ENCODE measurements at regions not wholly inside any gene's neighbourhood (a gene's known extent, or its start where the extent isn't known, plus 50 kb on each side); places are given as distances from the start of the nearest gene placed in this dataset.

DNA sequence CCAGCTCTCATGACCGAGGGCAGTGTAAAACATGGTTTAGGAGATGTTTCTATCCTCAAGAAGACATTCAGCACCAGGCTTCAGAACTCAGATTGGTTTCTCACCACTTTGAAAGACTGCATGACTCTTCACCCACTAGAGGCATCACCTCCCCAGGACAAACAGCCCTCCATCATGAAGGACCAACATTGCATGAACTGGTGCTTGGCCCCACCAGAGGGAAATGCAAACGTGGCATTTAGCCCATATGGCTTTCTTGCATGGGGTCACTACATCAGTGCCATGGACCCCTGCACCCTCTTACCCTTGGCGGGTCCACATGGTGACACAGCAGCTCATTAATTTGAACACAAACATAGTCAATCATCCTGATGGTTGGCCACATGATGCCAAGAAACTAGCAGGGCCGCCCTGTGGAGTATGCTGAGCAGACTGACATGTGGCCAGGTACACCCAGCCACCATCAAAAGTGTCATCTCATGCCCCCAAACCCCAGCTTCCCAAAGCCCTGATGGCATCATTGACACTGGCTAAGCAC is 129.5 kb upstream of the FSTL4 start:
- Histone ChIP-seq H3K27me3 (no peaks in the 10 kb centered on the region), H3K36me3 (no peaks in the 10 kb centered on the region), H3K4me1 (peaks cover 0 to 7% (median 5%) of the 10 kb centered on the region in 4 donors), H3K27ac (no peak overlapping the region), H3K9me3 (no peaks in the 10 kb centered on the region), H3K4me3 (no peak overlapping the region)
- DNase-seq (no peak), ATAC-seq (ENCODE audit: low FRiP score in 2 of 2) (no peak)
- WGBS, 2 donors: 70 to 82% methylated on average over 3 to 4 of the region's 4 CpGs
- TF ChIP-seq POLR2A (IDR thresholded peaks at IDR 0.05) (no peak), POLR2AphosphoS5 (IDR thresholded peaks at IDR 0.05) (no peak), EP300 (IDR thresholded peaks at IDR 0.05) (no peak), CTCF (IDR thresholded peaks at IDR 0.05) (no peak)

- Histone ChIP-seq H3K27ac (no peak overlapping the region), H3K9me3 (no peaks in the 10 kb centered on the region), H3K27me3 (no peaks in the 10 kb centered on the region), H3K4me3 (no peak overlapping the region), H3K36me3 (no peaks in the 10 kb centered on the region), H3K4me1 (peaks cover 0 to 7% (median 2%) of the 10 kb centered on the region in 4 donors)
- no peak for TF ChIP-seq CTCF (IDR thresholded peaks at IDR 0.05)
- TF ChIP-seq POLR2A (IDR thresholded peaks at IDR 0.05): no peak
- TF ChIP-seq POLR2AphosphoS5 (IDR thresholded peaks at IDR 0.05): no peak
- TF ChIP-seq EP300 (IDR thresholded peaks at IDR 0.05): no peak
- DNase-seq: no peak
- no peak for ATAC-seq (ENCODE audit: low FRiP score in 2 of 2)
- WGBS, 2 donors: 95 to 97% methylated on average over 4 of the region's 4 CpGs
These were observed 129.1 kb upstream of the FSTL4 start for GRCh38 chr5:133741396-133741795.

GRCh38 chr5:133739181-133739780 is 126.9 kb upstream of the FSTL4 start:
- Histone ChIP-seq H3K27me3 (no peaks in the 10 kb centered on the region), H3K27ac (no peak overlapping the region), H3K9me3 (no peaks in the 10 kb centered on the region), H3K4me1 (peaks cover 0 to 3% (median 0%) of the 10 kb centered on the region in 4 donors), H3K4me3 (no peak overlapping the region), H3K36me3 (no peaks in the 10 kb centered on the region)
- DNase-seq: no peak
- whole genome bisulfite sequencing, 2 donors: 95% methylated on average over 10 of the region's 10 CpGs
- TF ChIP-seq POLR2AphosphoS5 (IDR thresholded peaks at IDR 0.05) (no peak), POLR2A (IDR thresholded peaks at IDR 0.05) (no peak), EP300 (IDR thresholded peaks at IDR 0.05) (no peak), CTCF (IDR thresholded peaks at IDR 0.05) (no peak)
- ATAC-seq (ENCODE audit: low FRiP score in 2 of 2): no peak

- H3K27ac ChIP-seq: no peak overlapping the region
- no peaks in the 10 kb centered on the region for H3K27me3 ChIP-seq
- H3K4me1 ChIP-seq: no peaks in the 10 kb centered on the region
- H3K9me3 ChIP-seq: no peaks in the 10 kb centered on the region
- no peak overlapping the region for H3K4me3 ChIP-seq
- no peaks in the 10 kb centered on the region for H3K36me3 ChIP-seq
- DNase-seq (no peak), ATAC-seq (ENCODE audit: low FRiP score in 2 of 2) (no peak)
- TF ChIP-seq POLR2A (IDR thresholded peaks at IDR 0.05) (no peak), EP300 (IDR thresholded peaks at IDR 0.05) (no peak), POLR2AphosphoS5 (IDR thresholded peaks at IDR 0.05) (no peak), CTCF (IDR thresholded peaks at IDR 0.05) (no peak)
- 51 to 62% methylated on average over 4 of the region's 4 CpGs for WGBS, 2 donors
These were observed 125.9 kb upstream of the FSTL4 start for GRCh38 chr5:133738271-133738670.

DNA sequence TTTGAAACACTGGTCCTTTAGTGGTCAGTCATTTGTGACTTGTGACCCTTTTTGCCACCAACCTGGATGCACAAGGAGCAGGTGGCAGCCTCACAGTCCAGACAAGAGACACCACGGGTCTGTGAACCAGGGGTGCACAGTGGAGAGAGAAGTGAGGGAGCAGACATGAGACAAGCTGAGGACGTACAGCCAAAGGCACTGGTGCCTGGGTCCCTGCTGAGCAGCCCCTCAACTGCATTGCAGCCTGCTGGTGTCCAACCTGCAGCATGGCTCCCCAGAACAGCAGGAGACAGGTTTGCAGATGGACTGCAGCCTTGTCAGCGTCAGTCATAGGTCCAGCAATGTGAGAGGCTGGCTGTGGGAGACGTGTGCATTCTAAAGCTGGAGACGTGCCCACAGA is 124.2 kb upstream of the FSTL4 start:
- TF ChIP-seq CTCF (IDR thresholded peaks at IDR 0.05) (no peak), POLR2AphosphoS5 (IDR thresholded peaks at IDR 0.05) (no peak), EP300 (IDR thresholded peaks at IDR 0.05) (no peak), POLR2A (IDR thresholded peaks at IDR 0.05) (no peak)
- ATAC-seq (ENCODE audit: low FRiP score in 2 of 2): no peak
- Histone ChIP-seq H3K4me3 (no peak overlapping the region), H3K4me1 (no peaks in the 10 kb centered on the region), H3K9me3 (no peaks in the 10 kb centered on the region), H3K36me3 (no peaks in the 10 kb centered on the region), H3K27me3 (no peaks in the 10 kb centered on the region), H3K27ac (no peak overlapping the region)
- DNase-seq: no peak
- WGBS, 2 donors: 70 to 78% methylated on average over 5 of the region's 5 CpGs
